ENCODE measurements at regions not wholly inside any gene's neighbourhood (a gene's known extent, or its start where the extent isn't known, plus 50 kb on each side); places are given as distances from the start of the nearest gene placed in this dataset.
"Not testable (repeated sequence)": the region's sequence is repeated elsewhere in the genome, so short reads cannot be mapped to it uniquely, and the experiment has no call there.

DNA sequence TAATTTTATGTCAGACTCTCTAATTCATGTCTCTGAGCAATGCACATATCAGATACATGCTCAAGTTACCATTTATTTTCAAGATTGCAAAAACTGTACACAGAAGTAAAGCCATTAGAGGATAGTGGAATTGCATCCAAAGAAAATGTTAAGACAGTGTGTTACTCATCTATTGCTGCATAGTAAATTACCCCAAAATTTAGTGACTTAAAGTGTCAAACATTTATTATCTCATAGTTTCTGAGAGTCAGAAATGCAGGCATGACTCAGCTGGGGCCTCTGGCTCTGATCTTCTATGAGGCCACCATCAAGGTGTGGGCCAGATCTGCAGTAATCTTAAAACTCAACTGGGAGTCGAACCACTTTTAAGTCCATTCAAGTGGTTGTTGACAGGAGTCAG is 275.2 kb downstream of the QDPR start:
- no peak for DNase-seq

DNA sequence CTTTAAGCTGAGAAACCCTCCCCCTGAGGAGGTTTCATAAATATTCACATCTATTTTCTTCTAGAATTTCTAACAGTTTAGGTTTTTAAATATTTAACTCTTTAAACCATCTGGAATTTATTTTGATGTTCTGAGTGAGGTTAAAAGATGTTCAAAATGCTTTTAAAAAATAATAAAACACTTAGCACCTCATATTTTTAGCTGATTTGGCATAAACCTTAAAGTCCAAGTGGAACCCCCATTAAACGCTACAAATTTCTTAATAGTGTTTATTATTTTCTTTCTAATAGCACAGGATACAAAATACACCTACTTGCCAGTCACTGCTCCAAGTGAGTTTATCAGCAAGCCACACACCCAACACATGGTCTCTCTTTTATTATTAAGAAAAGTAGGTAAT is 277.2 kb downstream of the QDPR start:
- no peak for DNase-seq

DNA sequence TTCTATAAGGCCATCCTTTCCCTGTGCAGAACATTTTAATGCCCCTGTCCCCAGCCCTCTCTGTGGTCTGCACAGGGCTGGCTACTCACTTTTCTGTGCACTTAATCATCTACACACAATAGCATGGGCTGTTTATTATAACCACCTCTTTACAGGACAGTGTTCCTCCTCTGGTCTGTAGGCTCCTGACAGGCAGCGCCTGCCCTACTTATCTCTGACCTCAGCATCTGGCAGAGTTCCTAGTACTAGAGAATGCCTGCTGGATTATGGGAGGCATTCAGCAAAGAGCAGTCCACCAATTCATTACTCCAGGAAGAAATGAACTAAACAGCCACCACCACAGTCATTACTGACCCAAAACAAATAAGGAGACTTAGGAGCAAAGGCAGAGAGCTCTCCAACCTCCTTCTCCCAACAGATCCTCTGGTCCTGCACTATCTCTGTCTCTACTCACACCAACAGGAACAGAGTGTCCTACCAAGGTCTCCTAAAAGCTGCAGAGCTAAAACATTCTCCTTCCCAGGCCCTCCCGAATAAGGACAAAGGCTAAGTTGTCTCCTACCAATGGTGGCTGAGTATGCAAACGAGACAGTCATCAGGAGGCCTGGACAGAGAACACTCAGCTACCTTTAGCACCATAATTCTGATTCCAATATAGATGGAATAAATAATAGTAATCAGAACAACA is 279.2 kb downstream of the QDPR start:
- DNase-seq: peak; percentile 33 to 35

DNA sequence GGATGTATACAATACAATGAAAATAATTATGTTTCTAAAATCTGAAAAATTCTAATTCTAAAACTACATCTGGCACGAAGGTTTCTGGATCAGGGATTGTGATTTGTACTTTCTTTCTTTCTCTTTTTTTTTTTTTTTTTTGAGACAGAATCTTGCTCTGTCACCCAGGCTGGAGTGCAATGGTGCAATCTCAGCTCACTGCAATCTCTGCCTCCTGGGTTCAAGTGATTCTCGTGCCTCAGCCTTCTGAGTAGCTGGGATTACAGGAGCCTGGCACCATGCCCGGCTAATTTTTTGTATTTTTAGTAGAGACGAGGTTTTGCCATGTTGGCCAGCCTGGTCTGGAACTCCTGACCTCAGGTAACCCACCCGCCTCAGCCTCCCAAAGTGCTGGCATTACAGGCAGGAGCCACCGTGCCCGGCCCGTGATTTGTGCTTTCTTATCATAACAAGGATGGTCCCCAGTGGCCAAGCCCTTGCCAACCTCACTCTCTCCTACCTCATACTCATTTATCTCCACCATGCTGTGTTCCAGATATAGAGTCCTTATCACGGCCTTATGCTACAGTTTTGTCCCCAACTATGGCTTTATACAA is 279.9 kb downstream of the QDPR start:
- not testable (repeated sequence) for DNase-seq

DNA sequence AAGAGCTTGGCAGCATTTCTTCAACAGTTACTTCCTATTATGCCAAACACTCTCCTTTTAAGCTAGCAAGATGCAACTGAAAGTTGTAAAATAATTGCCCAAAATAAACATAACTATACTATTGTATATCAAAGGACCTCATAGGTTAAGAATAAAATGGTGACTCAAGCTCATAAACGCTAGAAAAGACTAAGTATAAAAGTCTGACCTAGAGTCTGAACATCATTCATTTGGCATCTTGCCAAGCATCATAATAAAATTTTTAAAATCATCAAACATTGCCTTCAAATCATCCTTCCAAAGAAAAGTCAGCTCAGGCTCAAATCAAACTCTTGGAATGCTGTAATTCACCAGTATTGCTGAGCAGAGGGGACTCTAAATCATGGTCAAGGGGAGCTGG is 281.2 kb downstream of the QDPR start:
- no peak for DNase-seq

DNA sequence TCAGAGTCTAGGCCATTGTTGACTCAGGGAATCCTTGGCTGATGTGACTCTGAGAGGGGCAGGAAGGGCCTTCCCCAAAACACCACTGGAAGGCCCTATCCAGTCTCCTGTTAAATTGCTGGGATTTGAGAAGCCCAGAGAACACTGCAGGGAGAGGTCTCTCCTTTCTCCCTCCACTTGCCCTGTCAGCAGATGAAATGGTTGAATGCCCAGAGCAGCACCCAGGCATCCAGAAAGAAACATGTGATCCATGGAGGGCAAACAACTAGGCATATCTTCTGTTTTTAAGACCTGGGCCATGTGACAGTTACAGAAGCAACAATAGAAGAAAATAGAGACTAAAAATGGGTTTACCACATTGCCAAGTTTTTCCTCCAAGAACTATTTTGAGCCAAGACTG is 291.1 kb downstream of the QDPR start:
- DNase-seq: no peak

DNA sequence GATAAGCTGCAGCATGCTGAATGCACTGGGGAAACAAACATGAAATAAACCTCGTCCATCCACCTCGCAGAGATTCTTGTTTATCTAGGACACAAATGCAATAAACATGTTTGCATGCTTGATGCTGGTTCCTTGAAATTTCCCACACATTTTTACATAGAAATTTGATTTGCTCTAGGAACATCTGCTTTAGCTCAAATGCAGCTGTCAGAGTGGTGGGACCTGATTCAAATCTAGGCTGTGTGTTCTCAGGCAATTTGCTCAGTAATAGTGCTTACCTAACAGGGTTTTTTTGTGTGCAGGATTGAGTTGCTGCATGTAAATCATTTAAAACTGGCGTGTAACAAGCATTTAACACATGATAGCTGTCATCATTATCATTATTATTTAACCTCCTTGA is 293.1 kb downstream of the QDPR start:
- DNase-seq: peak in 1 of 2 donors; percentile 25

DNA sequence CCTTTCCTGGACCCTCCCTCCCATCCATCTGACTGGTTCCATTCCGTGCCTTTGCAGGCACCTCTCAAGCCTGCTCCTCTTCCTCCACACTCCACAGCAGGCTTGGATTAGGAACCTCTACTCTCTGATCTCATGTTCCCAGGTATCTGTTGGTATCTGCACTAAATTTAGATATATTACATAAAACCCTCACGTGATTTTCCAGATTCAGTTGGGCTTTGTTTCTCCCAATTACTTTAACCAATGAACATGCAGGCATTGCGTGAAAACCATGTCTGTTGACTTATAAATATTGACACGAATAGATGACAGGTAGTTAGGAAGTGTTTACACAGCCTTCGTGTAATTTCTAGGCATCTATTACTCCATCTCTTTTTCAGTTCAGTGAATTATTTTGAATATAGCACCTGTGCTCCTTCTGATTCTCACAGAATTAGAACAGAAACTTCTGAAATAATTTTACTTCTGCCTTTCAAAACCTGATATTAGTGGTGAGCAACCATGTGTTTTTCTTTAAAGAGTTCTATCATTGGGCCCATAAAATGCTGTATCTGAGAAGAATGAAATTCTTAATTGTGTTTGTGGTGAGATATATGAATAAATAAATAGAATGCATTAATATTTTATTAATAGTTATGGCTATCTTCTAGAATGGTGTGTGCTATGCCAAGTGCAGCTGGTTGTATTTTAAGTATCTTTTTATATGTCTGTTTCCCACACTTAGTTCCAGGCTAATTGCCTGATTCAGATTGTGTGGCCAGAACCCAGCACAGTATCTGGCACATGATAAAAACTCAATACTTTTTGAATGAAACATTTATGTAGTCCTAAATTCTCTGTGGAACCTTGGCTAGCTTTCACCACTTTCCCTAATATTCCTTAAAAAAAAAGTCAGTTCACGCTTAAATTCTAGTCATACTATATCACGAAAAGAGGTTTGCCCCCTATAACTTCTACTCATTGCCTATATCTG is 304.8 kb downstream of the QDPR start:
- no peak for DNase-seq

DNA sequence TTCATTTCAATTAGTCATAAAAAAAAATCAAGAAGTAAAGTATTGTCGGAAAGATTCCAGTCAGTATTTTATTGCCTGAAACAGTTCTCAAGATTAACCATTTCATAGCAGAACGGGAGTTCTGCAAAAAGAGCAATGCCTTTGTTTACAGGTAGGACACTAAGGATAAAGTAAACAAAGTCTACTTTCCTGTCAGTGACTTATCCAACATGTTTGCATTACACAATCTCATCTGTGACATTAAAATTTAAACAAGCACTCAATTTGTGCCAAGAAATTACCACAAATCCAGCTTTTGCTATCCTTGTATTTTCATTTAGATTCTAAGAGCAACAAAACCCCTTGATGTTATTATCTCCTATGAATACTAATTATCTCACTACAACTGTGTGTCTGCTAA is 306.5 kb upstream of the LDB2 start:
- no peak for DNase-seq

DNA sequence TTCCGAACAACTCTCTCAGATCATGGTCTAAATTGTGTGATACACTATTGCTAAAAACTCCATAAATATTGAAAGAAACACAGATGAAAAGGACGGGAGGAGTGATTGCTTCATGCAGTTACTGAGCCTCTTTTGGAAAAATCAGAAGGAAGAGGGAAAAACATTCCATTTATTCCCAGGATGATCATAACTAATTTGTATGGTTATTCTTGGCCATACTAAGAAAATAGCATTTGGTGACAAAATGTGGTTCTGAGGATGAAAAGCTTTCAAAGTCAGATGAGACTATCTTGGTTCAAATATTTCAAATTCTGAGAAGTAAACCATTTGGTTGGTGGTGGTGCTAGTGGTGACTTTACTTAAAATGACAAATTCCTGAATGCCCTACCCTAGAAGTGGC is 305.4 kb upstream of the LDB2 start:
- DNase-seq: no peak

DNA sequence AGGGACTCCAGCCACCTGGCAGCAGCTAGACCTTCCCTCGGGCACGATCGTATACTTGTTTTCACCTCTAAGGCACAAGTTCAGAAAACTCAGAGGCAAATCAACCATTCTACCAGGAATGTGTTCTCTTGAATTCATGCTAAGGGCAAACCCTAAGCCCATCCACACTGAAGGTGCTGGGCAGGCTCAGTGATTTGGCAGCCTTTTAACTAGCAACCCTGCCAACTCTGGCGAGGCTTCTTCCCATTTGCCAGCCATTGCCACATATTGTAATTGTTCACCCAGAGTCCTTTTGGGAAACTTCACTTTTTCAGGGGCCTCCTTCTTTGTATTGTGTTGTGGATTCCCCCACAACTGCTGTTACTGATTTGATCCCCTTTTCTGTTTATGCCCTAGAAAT is 298.6 kb upstream of the LDB2 start:
- DNase-seq: no peak

DNA sequence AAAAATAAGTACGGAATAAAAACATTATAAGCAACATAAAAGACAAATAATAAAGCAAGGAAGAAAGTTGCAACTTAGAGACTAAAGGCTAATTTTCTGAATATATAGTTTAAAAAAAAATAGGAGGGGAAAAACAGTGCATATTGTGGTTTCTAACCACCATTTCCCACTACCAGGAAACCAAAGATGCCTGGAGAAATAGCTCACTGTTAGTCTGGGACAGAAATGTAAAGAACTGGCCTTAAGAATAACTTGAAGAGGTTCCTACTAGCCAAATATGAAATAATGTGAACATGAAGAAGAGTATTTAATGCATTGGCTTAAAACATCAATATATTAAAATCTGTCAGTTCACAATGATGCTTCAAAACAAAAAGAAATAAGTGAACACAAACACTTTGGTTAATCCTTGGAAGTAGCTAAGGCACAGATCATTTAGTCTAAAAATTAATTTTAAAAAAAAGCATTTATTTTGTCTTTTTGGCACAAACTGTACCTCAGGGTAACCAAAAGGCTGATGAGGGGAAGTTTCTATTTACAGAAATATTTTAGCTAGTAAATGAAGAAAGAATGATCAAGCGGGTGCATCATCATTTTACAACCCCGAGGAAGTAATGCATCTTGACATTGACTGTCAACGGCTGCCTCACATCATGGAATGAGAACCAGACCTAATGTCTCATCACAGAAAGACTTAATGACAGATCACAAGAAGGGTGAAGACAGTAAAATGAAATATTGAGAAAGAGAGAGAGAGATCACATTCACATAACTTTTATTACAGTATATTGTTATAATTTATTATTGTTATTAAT is 297.2 kb upstream of the LDB2 start:
- DNase-seq: no peak

DNA sequence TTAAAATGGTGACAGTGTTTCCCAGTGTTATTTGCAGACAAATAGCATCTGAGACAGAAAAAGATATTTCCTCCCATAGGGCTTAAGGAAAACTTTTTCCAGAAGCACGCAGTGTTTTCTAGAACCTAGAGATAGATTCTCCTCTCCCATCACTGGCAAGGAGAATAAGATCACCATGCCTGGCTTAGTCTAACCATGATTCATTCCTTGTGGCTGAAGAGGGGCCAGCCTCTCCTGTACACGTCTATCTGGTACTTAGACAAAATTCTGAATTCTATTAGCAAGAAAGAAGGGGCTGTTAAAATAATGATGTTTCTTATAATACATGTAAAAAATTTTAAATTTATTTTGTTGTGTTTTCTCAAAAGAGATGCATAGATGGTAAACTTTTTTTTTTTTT is 296.1 kb upstream of the LDB2 start:
- DNase-seq: no peak

DNA sequence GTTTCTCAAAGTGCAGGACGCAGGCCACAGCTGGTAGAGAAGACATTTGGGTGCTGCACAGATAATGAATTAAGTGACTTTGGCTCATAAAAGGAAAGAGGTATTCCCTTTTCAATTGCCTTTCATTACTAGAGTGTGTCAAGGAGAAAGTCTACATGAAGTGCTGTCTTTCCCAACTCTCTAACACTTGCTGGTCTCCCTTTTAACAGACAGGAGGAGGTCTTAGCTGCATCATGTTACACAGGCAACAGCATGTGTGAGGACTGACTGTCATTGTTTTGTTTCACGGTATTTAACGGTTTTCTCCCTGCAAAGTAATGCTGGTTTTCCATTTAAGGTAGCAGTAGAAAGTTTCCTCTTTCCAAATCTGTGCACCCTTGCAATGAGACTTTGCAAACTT is 291.3 kb upstream of the LDB2 start:
- no peak for DNase-seq

DNA sequence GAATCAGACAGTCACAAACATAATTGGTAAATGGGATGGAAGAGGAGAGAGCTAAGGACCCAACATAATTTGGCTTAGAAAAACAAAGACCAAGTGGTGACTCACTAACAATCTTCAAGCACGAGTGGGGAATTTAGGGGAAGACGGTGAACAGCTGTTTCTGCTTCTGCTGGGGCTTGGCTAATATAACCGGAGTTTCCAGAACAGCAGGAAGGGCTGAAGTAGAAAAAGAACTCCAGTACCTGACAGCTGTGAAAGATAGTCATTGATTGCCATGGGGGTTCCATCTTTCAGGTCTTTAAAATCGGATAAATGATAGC is 290.9 kb upstream of the LDB2 start:
- DNase-seq: peak in 1 of 2 donors; percentile 42

DNA sequence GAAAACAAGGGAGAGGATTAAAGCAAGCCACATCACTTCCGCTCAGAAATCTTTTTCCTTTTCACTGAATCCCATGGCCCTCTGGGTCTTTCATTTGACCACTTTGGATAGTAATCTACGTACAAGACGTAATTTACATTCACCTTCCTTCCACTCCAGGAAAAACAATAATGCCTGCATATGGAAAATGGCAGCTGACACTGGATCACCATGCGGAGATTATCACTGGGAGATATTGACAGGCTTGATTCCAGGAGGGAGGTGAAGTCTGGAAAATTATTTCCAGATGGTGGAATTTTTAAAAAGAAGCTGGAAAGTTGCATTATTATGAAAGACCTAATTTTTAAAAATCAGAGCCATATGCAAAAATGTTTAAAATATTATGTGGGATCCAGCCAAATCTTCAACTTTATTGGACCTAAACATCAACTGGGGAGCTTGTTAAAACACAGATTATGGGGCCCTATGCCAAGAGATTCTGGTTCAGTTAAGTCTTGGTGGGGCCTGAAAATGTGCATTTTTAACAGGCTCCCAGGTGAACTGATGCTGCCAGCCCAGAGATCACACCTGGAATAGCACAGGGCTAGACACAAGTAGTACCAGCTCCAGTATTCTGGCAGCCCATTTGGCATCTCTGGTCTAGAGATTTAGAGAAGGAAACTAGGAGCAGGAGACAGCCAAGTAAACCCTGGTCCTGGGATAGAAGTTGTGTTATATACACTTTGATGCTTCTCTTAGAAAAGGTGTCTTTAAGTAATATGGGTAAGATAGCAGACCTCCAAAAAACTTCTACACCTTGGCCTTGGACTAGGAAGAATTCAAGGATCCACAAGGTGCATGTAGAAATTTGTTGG is 290.3 kb upstream of the LDB2 start:
- DNase-seq: no peak

DNA sequence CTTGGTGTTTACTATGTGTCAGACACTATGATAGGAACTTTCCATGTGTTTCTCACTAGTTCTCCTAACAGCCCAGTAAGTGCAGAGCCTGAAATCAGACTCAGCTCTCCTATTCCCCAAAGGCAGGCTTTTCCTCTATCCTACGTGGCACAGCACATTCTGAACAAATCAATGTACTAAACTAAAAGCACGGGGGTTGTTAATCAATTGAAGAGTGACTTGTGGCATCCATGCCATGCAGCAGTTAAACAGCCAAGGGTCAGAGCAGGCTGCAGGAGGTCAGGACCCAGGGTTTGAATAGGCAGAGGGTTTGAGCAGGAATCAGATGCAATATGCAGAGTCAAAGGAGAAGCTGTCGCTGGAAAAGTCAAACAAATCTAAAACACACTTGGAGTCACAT is 289.7 kb upstream of the LDB2 start:
- DNase-seq: no peak

DNA sequence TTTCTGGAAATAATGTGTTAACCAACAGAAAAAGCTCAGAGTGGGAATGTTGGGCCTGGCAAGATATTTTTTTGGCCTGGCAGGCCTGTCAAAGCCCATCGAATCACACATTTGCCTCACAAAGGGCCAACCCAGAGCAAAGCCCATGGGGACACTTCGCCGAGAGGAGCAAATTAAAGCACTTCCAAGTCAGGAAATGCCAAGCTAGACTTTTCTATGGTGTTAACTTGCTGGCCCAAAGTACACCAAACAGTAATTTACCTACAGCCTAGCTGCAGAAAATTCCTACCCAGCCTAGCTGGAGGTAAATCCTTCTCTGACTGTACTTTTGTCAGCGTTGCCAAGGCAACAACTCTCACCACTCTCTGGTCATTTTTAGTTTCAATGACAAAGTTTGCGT is 288.6 kb upstream of the LDB2 start:
- no peak for DNase-seq

DNA sequence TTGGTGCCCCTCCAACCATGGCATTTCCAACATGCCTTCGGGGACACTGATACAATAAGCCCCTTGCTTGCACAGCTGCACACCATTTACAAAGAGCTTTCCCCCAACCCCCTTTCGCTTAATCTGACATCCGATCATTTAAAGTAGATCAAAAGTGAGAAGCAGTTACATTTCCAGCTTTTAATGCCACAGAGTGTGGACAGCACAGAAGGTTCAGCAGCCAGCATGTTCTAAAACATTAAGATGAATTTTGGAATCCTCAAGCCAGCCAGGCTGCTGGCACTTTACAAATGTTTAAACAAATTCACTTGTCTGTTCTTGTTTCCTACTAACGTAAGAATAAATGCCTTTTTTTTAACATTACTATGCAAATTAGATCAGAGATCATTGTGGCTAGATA is 284.4 kb upstream of the LDB2 start:
- no peak for DNase-seq

DNA sequence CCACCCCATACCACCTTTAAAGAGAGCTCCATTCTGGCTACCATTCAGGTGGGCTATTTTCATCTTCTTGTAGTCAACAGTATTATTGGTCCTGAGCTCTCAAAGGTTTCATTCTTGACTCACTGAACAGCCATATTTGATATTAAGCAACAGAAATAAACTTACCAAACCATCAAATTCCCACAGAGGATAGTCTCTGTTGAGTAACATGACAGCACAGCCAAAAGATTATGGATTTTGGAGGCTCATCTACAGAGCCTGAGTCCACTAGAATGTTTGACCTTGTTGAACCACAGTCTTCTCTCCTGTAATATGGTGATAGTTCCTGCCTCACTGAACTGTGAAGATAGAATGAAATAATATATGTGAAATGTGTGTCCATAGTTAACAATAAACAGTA is 276.3 kb upstream of the LDB2 start:
- no peak for DNase-seq

DNA sequence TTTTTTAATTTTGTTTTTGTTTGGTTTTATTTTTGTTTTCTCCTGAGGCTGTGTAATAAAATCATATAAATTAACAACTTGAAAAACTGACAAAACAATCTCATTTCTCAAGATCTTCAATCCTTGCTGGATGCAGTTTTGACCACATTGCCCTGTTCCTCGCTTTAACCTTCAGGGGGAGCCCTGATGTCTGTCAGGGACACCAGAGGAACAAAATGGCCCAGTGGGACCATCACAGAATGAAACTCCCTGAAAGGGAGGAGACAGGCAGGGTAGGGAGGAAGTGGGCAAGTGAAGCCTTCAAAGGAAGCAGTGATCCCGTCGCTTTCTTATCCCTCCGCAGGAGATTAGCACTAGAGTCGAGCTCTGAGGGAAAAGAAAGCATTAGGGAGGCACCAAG is 274.9 kb upstream of the LDB2 start:
- DNase-seq: no peak
